ENCODE measurements at regions not wholly inside any gene's neighbourhood (a gene's known extent, or its start where the extent isn't known, plus 50 kb on each side); places are given as distances from the start of the nearest gene placed in this dataset.

- ChIA-PET POLR2A (no interaction called here), CTCF (interaction anchor here (0.9 to 2.0 kb wide), 3 partner anchors 14 to 110 kb away, joined by 3 to 4 read pairs (median 3); no protein-coding TSS in a partner anchor)
These were observed 168.6 kb downstream of the MACROH2A1 start for GRCh38 chr5:135230251-135230925.

DNA sequence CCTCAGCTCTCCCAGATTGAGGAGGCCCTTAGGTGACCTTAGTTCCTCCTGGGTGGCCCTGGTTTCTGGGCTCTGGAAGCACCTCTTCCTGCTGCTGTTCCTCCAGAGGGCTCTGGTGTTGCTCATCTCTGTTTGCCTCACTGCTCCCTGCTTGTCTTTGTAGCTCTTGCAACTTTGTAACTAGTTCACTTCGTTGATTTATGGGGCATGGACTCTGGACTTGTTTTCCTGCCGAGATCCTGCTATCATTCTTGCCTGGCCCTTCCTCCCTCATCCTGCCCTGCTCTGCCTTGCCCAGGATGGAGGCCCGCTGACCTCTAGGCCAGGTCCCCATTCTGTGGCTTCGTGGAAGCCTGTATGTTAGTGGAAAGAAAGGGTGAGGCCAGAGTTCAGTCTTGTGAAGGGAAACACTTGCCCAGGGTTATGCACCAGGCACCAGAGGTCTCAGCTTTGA lies 169.3 kb downstream of the MACROH2A1 start:
- CTCF ChIA-PET = interaction anchor here (0.9 to 2.0 kb wide), 4 partner anchors 10 to 110 kb away, joined by 3 to 5 read pairs (median 4); no protein-coding TSS in a partner anchor
- TF ChIP-seq, protein P1, sequence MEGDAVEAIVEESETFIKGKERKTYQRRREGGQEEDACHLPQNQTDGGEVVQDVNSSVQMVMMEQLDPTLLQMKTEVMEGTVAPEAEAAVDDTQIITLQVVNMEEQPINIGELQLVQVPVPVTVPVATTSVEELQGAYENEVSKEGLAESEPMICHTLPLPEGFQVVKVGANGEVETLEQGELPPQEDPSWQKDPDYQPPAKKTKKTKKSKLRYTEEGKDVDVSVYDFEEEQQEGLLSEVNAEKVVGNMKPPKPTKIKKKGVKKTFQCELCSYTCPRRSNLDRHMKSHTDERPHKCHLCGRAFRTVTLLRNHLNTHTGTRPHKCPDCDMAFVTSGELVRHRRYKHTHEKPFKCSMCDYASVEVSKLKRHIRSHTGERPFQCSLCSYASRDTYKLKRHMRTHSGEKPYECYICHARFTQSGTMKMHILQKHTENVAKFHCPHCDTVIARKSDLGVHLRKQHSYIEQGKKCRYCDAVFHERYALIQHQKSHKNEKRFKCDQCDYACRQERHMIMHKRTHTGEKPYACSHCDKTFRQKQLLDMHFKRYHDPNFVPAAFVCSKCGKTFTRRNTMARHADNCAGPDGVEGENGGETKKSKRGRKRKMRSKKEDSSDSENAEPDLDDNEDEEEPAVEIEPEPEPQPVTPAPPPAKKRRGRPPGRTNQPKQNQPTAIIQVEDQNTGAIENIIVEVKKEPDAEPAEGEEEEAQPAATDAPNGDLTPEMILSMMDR (IDR thresholded peaks at IDR 0.05; ENCODE audit: control extremely low read depth, extremely low read depth, low read depth, missing control alignments) = no peak
- DNase-seq (ENCODE audit: extremely low spot score) = no peak
- POLR2A ChIA-PET = no interaction called here

More at GRCh38 chr5:135230251-135230925, 168.6 kb downstream of the MACROH2A1 start:
- no peak for DNase-seq (ENCODE audit: extremely low spot score)
- TF ChIP-seq, protein P1 (IDR thresholded peaks at IDR 0.05; ENCODE audit: control extremely low read depth, extremely low read depth, low read depth, missing control alignments) = no peak

GRCh38 chr5:135229122-135229521 lies 169.9 kb downstream of the MACROH2A1 start:
- no peak for DNase-seq (ENCODE audit: extremely low spot score)
- ChIA-PET CTCF (interaction anchor here (1.4 to 2.0 kb wide), 3 partner anchors 11 to 111 kb away, joined by 3 to 5 read pairs (median 4); no protein-coding TSS in a partner anchor), POLR2A (no interaction called here)
- TF ChIP-seq, protein P1 (IDR thresholded peaks at IDR 0.05; ENCODE audit: control extremely low read depth, extremely low read depth, low read depth, missing control alignments) = no peak

DNA sequence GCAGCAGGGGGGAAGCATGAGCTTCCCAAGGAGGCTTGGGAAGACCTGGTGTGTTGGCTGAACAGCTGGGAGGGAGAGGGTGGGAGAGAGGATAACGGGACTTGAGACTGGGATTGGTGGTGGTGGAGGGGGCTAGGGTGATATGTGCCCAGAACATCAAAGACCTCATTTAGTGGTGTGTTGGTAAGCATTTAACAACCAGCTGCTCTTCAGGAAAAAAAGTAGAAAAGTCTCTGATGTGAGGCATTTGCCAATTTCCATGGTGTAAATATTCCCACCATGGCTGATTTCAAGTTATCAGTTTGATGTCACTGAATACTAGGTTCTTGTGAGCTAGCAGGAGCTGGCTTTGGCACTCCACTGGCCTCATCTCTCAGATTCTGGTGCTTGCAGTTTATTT lies 170.8 kb downstream of the MACROH2A1 start:
- DNase-seq (ENCODE audit: extremely low spot score) = no peak
- ChIA-PET CTCF (interaction anchor here (0.8 to 2.0 kb wide), 3 partner anchors 12 to 23 kb away, joined by 3 to 5 read pairs (median 3); no protein-coding TSS in a partner anchor), POLR2A (no interaction called here)
- TF ChIP-seq, protein P1 (IDR thresholded peaks at IDR 0.05; ENCODE audit: control extremely low read depth, extremely low read depth, low read depth, missing control alignments) = no peak

DNA sequence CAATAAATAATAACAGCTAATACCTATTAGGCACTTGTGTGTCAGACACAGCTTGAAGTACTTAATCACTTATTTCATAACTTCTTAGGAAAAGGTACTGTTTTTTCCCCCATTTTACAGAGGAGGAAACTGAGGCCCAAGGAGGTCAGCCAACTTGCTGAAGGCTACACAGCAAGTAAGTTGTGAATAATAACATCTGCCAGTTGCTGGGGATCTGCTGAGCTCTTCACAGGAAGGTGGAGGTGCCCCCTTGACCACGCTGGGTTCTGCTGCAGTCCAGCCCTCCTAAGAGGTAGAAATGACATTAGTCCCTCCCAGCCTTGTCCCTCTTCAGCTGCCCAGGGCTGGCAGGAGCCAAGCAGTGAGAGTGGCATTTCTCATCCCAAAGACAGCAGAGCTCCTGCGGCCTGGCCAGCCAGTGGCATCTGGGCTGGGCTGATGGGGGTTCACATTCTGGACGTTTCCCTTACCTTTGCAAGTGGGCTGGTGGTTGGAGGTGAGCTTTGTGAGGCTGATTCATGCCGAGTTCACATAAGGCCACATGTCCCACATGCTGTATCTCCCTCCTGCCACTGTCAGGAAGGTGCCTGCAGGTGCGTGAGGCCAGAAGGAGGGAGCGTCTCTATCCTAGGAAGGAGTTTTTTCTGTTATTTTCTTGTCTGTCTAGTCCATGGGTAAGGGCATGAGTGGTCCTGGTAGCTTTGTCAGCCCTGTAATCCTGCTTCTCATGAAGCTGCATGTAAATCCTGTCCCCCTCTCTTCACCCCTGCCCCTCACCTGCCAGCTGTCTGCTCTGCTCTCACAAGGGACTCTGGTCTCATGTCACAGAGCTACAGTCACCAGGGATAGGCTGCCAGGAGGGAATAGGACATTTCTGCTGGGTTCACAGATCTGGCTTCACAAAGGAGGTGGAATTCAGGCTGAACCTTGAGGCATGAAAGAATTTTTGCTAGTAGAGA lies 171.7 kb downstream of the MACROH2A1 start:
- ChIA-PET POLR2A (no interaction called here), CTCF (interaction anchor here (0.8 to 1.0 kb wide), 3 partner anchors 9 to 22 kb away, joined by 3 read pairs; no protein-coding TSS in a partner anchor)
- no peak for DNase-seq (ENCODE audit: extremely low spot score)

More for the DNA sequence above, 171.7 kb downstream of the MACROH2A1 start:
- TF ChIP-seq, protein P1 (IDR thresholded peaks at IDR 0.05; ENCODE audit: control extremely low read depth, extremely low read depth, low read depth, missing control alignments) = no peak

Data from GM10248 (cell line).